T-helper 9 cell (primary cell): ENCODE measurements at regions not wholly inside any gene's neighbourhood (a gene's known extent, or its start where the extent isn't known, plus 50 kb on each side); places are given as distances from the start of the nearest gene placed in this dataset.
"Not testable (repeated sequence)": the region's sequence is repeated elsewhere in the genome, so short reads cannot be mapped to it uniquely, and the experiment has no call there.

Source experiments
- DNase-seq: peaks from one replicate; pipeline ENCODE4 v3.0.0-alpha.2; 2020

DNA sequence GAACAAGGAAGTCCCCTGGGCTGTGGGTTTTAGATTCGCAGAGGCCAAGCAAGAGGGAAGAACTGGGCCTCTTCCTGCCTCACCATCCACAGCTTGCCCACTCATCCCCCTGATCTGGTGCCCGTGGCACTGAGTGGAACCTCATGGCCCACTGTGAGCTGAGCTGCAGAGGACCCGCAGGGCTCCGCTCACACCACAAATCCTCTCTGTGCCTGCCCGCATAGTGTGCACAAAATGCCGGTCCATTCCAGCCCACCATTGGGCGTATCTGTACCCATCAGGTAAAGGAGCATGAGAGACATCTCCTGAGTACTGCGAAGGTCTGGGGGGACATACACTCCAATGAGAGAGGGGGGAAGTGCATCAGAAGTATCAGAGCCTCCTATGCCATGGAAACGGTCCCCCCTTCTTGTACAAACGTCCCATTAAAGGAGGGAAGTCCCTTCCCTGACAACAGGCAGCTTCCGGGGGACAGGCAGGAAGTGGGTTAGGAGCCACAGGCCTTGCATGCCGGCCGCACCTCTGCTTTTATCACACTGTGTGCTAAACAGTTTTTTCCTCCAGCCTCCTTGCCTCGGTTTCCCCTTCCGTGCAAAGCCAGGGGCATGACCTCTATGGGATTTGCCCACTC lies 309.4 kb upstream of the DIO3 start:
- no peak for DNase-seq

DNA sequence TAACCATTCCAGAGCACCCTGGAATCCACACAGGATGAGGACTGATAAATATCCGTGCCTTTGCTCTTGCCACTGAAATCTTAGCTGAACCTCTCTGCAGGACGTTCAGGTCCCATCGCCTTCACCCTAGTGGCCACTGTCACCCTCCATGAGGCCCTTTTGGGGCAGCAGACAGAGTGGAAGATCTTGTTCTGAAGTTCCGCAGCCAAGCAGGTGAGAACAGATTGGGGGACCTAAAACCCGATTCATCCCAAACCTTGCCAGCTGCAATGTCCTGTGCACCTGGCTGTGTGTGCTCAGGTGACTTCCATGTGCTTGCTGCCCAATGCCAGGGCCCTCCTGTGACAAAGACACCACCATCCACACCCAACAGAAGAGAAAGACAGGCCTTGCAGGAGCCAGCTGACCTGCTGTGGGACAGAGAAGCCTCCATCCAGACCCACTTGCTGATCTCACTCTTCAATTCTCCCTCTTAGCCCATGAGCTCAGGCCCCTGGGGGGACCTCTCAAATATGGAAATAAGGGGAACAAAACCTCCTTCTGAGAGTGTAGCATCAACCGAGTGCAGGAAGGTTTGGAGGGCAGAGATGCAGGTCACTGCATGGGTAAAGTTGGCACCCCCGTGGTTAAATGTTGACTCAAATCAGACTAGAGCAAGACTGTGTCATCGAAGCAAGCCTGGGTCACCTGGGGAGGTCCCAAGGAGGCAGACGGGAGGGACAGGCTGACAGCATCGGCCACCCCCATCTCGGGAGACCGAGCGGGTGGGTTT lies 308.7 kb upstream of the DIO3 start:
- no peak for DNase-seq

DNA sequence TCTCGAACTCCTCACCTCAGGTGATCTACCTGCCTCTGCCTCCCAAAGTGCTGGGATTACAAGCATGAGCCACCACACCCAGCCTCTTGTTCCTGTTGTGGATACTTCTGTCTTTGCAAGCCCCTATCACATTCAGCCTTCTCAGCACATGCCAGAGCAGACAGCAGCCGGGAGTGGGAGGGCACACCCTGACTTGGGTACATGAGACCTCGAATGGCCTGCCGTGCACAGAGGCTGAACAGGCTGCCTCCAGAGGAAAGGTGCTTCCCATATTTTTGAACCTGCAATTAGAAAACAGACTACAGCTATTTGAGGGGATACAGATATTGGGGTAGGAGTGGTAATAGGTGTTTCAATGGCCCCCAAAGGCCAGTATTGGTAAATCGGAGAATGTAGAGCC lies 307.3 kb upstream of the DIO3 start:
- no peak for DNase-seq

DNA sequence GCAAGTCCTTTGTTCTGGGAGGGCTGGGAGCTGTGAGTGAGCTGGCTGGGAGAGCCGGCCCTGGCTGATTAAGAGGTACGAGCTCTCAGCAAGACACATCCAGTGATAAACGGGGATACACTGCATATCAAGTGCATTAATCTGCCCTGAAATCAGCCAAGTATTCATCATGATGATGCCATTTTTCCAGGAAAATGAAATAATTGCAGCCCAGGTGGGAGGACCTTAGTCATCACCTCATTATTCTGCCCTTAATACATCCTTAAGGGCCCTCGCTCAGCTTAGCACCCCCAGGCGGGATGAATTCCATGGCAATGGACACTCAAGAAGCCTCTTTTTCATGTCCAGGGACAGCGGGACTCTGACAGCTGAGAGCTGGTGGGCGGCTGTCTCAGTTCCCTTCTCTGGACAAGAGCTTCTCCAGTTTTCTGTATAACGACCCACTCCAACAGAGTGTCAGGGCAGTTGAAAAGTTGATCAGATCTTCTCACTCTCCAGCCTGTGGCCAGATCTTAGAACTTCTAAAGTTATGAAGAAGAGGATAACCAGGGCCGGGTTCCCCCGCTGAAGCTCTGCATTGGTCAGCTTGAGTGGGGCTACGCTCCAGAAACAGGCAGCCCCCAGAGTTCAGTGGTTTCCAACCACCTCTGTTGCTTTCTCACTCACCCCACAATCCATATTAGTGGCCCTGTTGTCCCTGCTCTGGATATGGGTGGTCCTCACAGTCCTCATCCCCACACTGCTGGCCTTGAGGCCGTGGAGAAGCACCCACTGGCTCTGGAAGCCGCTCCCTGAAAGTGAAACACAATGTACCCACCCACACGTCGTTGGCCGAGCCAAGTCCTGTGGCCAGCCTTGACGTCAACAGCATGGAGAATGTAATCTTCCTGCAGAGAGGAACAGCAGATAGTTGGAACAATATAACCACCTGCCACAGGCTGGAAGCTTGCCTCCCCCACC lies 306.2 kb upstream of the DIO3 start:
- DNase-seq, result no peak

DNA sequence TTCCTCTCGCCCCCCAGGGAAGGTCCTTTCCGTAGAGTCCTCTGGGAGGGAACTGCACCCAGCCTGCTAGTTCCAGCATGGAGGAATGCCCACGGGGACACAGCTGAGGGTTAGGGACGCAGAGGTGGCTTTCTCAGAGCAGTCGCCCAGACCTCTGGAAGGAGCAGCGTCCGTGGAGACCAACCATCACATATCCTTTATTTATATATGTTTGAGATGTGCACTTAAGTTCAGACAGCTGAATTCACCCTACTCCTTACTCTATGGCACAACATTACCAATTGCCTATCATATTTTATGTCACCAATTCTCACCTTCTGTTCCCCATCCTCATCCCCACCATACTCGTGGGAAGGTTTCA lies 305.6 kb upstream of the DIO3 start:
- no peak for DNase-seq

DNA sequence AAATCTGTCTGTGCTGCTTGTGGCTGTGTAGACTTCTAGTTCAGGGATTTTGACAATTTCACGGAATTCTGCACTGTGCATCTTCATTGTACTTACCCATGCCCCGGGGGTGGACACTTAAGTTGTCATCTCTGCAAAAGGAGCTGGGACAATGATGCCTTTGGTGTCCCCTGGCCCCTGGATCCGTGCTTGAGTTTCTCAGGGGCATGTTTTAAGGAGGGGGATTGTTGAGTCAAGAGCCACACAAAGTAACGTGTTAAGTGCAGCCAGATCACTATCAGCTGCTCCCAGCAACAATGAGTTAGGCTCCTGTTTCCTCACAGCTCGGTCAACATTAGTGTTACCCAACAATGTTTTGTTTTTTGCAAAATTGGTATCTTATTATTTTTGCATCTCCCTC lies 305.0 kb upstream of the DIO3 start:
- no peak for DNase-seq

DNA sequence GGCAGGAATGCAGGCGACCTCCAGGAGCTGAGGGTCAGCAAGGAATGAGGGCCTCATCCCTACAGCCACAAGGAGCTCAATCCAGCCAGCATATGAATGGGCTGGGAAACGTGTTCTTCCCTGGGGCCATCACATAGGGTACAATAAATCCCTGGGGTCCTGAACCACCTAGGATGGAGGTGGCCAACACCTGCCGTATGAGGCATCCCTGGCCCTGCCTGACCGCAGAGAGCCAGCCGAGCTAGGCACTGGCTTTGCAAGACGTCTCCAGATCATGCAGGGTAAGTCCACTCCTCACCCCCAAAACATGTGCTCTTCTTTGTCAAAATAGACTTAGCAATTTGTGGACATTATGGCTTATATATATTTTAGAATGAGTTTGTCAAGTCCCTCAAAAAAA lies 303.7 kb upstream of the DIO3 start:
- no peak for DNase-seq

DNA sequence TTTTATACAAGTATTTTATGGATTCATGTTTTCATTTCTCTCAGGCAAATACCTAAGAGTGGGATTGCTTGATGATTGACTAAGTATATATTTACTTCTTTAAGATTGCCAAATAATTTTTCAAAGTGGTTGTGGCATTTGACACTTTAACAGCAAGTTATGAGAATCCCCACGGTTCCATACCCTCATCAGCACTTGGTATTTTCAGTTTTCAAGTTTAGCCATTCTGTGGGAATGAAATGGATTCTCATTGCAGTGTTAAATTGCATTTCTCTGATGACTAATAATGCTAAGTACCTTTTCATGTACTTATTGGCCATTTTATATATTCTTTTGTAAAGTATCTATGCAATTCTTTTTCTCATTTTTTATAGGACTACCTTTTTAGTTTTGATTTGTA lies 301.5 kb upstream of the DIO3 start:
- DNase-seq, result no peak

DNA sequence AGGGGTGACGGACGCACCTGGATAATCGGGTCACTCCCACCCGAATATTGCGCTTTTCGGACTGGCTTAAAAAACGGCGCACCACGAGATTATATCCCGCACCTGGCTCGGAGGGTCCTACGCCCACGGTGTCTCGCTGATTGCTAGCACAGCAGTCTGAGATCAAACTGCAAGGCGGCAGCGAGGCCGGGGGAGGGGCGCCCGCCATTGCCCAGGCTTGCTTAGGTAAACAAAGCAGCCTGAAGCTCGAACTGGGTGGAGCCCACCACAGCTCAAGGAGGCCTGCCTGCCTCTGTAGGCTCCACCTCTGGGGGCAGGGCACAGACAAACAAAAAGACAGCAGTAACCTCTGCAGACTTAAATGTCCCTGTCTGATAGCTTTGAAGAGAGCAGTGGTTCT lies 294.9 kb upstream of the DIO3 start:
- DNase-seq, result not testable (repeated sequence)

DNA sequence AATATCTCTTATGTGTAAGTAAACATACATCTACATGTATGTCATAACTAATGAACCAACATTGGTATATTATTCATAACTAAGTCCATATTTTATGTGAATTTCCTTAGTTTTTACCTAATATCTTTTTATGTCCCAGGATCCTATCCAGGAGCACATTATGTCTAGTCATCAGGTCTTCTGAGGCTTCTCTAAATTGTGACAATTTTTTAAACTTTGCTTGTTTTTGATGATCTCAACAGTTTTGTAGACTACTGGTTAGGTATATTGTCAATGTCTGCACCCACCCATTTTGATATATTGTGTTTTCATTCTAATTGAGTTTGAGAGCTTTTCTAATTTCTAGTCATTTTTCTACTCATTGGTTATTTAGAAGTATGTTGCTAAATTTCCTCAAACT lies 288.2 kb upstream of the DIO3 start:
- no peak for DNase-seq

DNA sequence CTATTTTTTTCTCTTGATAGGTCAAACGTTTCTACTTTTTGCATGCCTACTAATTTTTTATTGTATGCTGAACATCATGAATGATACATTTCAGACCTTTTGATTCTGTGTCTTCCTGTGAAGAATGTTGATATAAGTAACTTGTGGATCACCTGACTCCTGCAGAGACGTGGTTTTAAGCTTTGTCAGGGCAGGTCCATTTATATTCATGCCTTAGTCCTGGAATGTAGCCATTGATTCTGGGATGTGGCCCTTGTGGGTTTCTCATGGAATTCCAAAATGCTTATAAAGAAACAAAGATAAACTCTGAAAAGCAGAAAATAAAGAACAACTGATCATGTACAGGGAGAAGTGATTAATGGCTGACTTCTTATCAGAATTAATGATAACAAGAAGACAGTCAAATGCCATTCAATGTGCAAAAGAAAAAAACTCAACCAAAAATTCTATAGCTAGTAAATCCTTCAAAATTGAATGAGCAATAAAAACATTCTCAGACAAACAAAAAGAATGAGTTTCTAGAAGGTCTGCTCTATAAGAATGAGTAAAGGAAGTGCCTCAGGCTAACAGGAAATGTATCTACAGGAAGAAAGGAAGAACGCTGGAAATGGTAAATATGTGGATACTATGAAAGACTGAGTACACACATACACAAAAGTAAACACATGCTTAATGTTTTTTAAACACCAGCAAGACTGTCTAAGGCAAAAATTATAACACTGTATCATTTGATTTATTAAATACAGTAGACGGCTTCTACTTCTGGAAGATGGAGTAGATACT lies 284.8 kb upstream of the DIO3 start:
- DNase-seq, result no peak

DNA sequence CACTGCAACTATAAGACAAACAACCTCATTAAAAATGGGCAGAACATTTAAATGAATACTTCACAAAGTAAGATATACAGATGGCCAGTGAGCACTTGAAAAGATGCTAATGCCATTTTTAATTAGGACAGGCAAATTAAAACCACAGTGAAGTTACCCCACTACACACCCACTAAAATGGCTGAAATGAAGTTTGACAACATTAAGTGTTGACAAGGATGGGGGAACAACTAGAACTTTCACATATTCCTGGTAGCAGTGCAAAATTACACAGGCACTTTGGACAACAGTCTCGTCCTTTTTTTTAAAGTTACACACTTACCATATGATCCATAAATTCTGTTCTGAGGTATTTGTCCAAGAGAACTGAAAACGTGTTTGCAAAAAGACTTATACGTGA lies 278.9 kb upstream of the DIO3 start:
- DNase-seq, result no peak

DNA sequence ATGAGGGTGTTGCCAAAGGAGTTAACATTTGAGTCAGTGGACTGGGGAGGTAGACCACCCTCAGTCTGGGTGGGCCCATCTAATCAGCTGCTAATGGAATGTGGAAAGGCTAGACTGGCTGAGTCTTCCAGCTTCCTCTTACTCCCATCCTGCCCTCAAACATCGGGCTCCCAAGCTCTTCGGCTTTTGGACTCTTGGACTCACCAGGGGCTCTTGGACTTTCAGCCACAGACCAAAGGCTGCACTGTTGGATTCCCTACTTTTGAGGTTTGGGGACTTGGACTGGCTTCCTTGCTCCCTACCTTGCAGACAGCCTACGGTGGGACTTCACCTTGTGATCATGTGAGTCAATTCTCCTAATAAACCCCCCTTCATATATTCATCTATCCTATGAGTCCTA lies 276.6 kb upstream of the DIO3 start:
- DNase-seq, result no peak

DNA sequence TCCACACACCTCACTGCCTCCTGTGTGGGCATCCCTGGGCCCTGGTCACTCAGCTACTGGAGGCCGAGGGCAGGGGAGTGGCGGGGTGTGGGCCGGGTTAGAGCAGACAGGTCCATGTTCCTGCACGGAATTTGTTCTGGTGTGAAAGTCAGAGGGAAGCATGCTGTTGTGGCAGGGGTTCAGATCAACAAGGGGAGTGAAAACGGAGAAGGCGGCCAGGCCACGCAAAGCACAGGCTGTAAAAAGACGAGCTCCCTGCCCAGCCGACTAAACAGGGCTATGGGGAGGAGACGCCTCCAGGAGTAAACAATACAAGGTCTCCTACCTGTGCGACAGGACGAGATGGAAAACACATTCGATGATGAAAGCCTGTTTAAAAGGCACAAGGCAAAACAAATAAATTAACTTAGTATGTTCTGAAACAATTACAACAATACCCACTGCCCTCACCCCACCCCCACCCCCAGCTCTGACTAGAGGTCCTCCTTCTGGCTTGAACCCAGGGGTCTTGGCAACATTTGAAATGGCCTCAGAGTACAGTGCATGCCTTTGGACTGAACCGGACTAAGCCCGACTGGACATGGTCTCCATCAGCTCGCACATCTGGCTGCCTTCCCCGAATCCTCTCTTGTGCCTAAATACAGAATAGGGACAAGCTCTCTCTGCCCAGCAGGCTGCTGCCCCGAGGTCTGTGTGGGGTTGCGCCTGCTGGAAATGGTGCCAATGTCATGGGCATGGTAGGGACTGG lies 274.9 kb upstream of the DIO3 start:
- DNase-seq, result no peak

DNA sequence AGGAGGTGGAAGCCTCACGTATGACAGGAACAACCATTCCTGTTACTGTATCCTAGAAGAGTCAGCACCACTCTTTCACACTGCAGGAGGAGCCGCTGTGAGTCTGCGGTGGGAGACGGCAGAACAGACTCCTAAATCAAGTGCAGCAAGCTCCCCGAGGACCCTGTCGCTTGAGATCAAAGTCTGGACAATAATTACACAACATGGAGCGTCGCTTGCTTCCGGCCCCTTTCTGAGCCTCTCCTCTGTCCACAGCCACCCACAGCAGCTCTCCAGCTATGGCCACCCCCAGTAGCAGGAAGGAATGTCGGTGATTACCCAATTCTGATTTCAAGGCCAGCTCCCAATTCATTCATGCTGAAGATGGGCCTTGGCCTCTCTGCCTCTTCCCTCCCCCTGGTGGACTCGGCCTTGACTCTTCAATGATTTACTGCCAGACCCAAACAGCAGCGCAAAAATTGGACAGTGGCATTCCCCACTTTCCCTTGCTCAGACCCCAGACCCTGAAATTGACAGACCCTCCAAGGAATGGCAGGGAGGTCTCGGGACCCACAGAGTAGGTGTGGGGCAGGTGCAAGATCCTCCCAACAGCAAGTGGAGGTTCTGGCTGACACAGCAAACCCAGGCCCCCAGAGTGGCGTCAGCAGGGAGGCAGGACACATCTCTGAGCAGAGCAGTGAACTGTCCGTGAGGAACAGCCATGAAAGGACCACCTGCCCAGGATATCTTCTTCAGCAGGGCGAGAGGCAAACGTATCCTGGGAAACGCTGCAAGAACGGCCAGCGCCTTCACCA lies 272.7 kb upstream of the DIO3 start:
- no peak for DNase-seq

DNA sequence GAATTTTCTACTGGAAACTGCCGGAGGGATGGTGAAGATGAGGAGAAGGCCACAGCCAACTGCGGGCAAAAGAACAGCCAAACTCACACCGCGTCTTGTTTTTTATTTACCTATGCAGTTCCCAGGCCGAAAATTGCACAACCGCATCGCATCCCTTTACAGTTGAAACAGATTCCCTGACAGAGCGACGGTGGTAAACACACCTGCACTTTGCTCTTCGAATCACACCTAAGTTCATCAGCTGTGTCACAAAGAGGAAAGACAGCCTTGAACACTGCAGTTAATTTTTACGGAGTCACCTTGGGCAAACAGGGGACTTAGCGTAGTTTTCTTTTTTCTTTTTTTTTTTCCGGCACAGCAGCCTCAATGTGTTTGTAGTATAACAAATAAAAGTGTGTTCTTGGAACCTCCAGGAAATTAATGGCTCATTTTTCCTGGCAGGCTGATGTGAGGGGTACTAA lies 272.0 kb upstream of the DIO3 start:
- no peak for DNase-seq

DNA sequence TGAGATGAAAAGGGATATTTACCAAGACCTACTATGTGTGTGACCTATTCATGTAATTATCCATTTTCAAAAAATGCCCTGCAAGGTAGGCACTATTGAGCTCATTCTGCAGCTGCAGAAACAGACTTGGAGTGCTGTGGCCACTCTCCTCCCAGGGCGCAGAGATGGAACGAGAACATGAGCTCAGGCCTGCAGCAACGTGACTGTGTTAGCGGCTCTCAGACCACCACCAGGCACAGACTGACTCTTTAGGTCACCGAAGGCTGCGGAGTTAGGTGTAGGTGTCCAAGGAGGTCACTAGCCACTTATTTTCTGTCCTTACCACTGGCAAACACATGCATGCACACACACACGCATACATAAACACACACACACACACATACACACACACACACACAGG lies 271.4 kb upstream of the DIO3 start:
- no peak for DNase-seq

DNA sequence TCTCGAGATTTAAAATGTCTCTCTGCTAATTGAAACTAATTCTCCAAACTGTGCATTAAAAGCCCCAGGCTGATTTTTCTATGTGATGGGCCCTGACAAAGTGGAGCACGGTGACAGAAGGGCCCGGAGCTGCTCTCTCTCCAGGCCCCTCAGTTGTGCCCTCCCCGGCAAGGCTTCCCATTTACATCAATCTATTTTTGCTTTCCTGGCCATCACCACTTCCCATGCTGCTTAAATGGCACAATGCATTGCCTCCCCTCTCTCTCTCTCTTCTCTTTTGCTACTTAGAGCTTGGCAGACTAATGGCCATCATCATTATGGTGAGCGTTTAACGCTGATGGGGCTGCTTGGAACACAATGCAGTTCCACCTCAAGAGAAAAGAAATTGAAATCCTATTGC lies 270.7 kb upstream of the DIO3 start:
- DNase-seq, result no peak

DNA sequence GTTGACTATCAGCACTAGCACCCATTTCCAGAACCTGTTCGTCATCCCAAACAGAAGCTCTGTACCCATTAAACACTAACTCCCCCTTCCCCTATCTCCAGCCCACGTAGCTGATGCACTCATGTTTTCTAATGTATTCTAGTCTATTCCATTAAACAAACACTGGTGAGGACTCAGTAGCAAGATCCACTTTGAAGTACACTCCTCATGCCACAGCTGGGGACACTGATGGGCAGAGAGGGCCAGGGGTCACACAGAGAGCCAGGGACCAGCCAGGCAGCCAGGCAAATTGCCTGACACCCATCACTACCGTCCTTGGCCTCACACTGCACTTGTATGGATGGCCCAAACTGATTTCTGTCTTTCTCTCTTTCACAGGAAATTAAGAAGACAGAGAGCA lies 269.9 kb upstream of the DIO3 start:
- no peak for DNase-seq

DNA sequence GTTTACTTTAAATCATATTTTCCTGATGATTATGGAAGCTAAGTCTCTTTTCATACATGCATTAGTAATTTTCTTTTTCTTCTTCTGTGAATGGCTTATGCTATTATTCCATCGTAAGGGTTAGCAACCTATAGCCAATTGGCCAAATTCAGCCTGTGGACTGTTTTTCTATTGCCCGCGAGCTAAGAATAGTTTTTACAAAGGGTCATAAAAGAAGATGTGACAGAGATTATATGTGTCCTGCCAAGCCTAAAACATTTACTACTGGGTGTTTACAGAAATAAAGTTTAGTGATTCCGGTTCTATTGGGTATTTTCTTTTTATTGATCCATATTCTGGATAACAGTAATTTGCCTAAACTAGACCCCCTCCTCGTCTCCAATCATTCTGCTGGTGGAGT lies 268.8 kb upstream of the DIO3 start:
- no peak for DNase-seq

DNA sequence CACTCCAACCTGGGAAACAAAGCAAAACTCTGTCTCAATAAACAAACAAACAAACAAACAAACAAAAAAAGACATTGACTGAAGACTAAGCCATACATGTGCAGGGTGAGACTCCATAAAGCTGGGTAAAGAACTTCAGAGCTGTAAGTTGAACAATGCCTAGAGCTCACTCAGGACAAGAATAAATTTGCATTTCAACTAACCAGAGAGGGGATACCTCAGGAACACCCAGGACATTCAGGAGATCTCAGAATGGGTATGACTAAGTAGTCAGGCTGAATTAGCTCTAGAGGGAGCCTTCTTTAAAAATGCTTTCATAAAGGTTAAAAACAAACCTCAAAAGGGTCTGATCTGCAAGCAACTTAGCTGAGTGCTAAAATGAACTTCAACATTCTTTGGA lies 267.7 kb upstream of the DIO3 start:
- DNase-seq, result no peak
